ENCODE measurements at regions not wholly inside any gene's neighbourhood (a gene's known extent, or its start where the extent isn't known, plus 50 kb on each side); places are given as distances from the start of the nearest gene placed in this dataset.

DNA sequence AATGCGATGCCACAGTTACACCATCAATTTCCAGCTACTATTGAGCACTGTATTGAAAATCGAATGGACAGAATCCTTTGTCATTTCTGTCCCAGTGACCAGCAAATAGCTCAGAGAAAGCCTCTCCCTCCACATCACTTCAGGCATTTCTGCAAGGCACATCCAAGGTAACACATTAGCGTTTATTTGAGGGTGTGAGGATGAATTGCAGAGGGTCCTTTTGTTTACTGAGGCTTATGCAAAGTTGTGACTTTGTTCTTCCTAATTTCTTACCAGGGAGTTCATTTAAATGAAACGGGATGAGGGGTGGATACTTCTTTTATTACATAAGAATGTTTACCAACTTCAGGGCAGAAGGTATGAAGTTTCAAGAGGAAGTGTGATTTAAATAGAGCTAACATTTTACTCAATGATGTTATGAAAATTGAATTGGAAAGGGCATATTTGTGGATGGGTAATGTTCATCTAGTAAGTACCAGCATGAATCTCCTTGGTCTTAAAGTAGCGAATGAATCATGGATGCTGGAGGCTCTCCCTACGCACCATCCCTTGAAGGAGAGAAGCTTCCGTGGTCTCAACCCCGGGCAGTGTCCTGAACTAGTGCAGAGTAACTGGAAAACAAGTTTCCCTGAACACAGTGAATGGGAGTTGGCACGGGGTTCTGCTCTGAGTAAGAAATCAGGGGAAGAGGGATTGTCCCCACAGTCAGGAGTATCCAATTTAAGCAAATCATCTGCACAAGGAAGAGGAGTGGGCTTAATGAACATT lies 756.5 kb downstream of the GALR1 start:
- TF ChIP-seq, protein P1, sequence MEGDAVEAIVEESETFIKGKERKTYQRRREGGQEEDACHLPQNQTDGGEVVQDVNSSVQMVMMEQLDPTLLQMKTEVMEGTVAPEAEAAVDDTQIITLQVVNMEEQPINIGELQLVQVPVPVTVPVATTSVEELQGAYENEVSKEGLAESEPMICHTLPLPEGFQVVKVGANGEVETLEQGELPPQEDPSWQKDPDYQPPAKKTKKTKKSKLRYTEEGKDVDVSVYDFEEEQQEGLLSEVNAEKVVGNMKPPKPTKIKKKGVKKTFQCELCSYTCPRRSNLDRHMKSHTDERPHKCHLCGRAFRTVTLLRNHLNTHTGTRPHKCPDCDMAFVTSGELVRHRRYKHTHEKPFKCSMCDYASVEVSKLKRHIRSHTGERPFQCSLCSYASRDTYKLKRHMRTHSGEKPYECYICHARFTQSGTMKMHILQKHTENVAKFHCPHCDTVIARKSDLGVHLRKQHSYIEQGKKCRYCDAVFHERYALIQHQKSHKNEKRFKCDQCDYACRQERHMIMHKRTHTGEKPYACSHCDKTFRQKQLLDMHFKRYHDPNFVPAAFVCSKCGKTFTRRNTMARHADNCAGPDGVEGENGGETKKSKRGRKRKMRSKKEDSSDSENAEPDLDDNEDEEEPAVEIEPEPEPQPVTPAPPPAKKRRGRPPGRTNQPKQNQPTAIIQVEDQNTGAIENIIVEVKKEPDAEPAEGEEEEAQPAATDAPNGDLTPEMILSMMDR (IDR thresholded peaks at IDR 0.05; ENCODE audit: insufficient read depth, low read length, poor library complexity, severe bottlenecking): no peak
- no peaks in the 10 kb centered on the region for H3K27me3 ChIP-seq (ENCODE audit: control insufficient read depth, insufficient read depth, low read length)
- no peaks in the 10 kb centered on the region for H3K36me3 ChIP-seq (ENCODE audit: control insufficient read depth, insufficient read depth, low read length)
- DNase-seq (ENCODE audit: low read depth): no peak
- no peak overlapping the region for H3K4me3 ChIP-seq (ENCODE audit: low read depth, low read length)

DNA sequence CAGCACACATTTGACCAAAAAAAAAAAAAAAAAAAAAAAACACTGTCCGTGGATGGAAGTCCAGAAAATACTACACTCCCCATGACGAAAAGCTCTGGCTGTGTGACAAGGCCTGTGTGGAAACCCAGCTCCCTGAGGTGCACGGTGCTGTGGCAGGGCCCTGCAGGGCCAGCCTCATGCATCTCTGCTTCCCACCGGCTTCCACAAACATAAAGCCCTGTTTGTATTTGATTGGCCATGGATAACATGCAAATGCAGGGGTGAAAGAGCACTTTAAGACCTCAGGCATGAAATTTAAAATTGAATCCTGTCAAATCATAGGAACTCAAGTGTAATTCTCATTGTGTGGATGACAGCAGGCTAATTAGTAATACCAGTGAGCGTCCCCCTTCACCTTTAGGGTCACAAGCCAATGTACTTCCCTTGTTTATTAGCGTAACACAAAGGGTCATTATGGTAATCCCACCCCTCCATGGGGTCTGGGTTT lies 757.2 kb downstream of the GALR1 start:
- TF ChIP-seq, protein P1 (IDR thresholded peaks at IDR 0.05; ENCODE audit: insufficient read depth, low read length, poor library complexity, severe bottlenecking): no peak
- Histone ChIP-seq H3K27me3 (ENCODE audit: control insufficient read depth, insufficient read depth, low read length) (no peaks in the 10 kb centered on the region), H3K4me3 (ENCODE audit: low read depth, low read length) (no peak overlapping the region), H3K36me3 (ENCODE audit: control insufficient read depth, insufficient read depth, low read length) (no peaks in the 10 kb centered on the region)
- no peak for DNase-seq (ENCODE audit: low read depth)

DNA sequence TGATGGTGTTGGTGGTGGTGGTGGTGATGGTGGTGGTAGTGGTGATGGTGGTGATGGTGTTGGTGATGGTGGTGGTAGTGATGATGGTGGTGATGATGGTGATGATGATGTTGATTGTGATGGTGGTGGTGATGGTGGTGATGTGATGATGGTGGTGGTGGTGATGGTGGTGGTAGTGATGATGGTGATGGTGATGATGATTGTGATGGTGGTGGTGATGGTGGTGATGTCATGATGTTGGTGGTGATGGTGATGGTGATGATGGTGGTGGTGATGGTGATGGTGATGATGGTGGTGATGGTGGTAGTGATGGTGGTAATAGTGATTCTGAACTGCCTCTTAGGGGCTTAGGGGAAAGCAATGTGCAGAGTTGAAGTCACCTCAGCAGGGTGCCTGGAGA lies 760.7 kb downstream of the GALR1 start:
- Histone ChIP-seq H3K27me3 (ENCODE audit: control insufficient read depth, insufficient read depth, low read length) (no peaks in the 10 kb centered on the region), H3K4me3 (ENCODE audit: low read depth, low read length) (no peak overlapping the region), H3K36me3 (ENCODE audit: control insufficient read depth, insufficient read depth, low read length) (no peaks in the 10 kb centered on the region)
- TF ChIP-seq, protein P1 (IDR thresholded peaks at IDR 0.05; ENCODE audit: insufficient read depth, low read length, poor library complexity, severe bottlenecking): no peak
- no peak for DNase-seq (ENCODE audit: low read depth)

DNA sequence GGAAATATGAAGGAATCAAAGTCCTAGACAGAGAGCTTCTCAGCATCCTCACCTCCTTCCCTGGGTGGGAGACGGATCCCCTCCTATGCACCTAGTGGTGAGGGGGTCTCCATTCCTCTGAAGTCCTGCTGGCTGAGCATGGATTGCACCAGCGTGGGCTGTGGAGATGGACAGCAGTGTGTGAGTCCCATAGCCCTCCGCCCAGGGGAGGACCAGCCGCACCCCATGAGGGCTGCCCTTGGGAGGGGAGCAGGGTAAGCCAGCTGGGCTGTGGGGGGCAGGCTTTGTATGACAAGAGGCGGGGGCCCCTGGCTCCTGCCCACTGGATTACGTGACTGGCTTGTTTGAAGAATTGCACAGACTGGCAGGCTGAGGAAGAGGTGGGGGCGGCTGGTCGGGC lies 768.2 kb downstream of the GALR1 start:
- no peaks in the 10 kb centered on the region for H3K27me3 ChIP-seq (ENCODE audit: control insufficient read depth, insufficient read depth, low read length)
- no peak overlapping the region for H3K4me3 ChIP-seq (ENCODE audit: low read depth, low read length)
- no peak for DNase-seq (ENCODE audit: low read depth)
- H3K36me3 ChIP-seq (ENCODE audit: control insufficient read depth, insufficient read depth, low read length): no peaks in the 10 kb centered on the region
- TF ChIP-seq, protein P1 (IDR thresholded peaks at IDR 0.05; ENCODE audit: insufficient read depth, low read length, poor library complexity, severe bottlenecking): no peak

DNA sequence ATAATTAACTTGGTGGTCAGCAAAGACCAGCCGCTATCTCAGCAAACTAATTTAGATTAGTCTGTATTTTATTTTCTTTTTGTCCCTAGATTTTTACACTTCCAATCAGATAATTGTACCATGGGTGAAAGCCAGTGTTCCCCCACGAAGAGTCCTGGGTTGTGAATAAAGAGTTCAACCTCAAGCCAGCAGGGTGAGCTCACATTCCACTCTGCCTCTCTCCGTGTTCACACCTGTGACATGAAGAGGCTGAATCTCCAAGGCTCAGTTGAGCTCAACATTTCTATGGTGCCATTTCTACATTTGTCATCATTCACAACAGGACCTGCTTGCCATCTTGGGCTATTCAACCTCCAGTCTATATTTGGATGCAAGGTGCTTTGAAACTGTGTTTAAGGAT lies 771.5 kb downstream of the GALR1 start:
- TF ChIP-seq, protein P1 (IDR thresholded peaks at IDR 0.05; ENCODE audit: insufficient read depth, low read length, poor library complexity, severe bottlenecking): no peak
- Histone ChIP-seq H3K36me3 (ENCODE audit: control insufficient read depth, insufficient read depth, low read length) (no peaks in the 10 kb centered on the region), H3K4me3 (ENCODE audit: low read depth, low read length) (no peak overlapping the region)

DNA sequence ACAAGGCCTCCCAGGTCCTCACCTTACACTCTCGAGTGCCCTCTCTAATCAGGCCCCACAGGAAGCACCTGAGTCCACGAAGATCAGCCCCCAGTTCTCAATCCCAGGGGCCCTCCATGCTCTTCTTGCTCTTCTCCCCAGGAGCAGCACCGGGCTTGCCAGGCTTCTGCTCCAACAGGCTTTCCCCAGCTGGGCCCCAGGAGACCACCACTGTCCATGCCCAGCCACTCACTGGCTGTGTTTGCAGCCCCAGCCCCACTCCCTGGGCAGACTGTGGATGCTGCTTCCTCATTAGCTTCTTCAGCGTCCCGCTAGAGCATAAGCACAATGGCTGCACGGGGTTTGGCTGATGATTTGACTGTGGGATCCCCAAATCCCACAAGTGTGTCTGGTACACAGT lies 781.9 kb downstream of the GALR1 start:
- TF ChIP-seq, protein P1 (IDR thresholded peaks at IDR 0.05; ENCODE audit: insufficient read depth, low read length, poor library complexity, severe bottlenecking): no peak
- Histone ChIP-seq H3K4me3 (ENCODE audit: low read depth, low read length) (no peak overlapping the region), H3K36me3 (ENCODE audit: control insufficient read depth, insufficient read depth, low read length) (no peaks in the 10 kb centered on the region), H3K27me3 (ENCODE audit: control insufficient read depth, insufficient read depth, low read length) (no peaks in the 10 kb centered on the region)
- DNase-seq (ENCODE audit: low read depth): no peak

More for the DNA sequence above, 771.5 kb downstream of the GALR1 start:
- H3K27me3 ChIP-seq (ENCODE audit: control insufficient read depth, insufficient read depth, low read length): no peaks in the 10 kb centered on the region
- DNase-seq (ENCODE audit: low read depth): no peak
